ENCODE measurements at regions not wholly inside any gene's neighbourhood (a gene's known extent, or its start where the extent isn't known, plus 50 kb on each side); places are given as distances from the start of the nearest gene placed in this dataset.

DNA sequence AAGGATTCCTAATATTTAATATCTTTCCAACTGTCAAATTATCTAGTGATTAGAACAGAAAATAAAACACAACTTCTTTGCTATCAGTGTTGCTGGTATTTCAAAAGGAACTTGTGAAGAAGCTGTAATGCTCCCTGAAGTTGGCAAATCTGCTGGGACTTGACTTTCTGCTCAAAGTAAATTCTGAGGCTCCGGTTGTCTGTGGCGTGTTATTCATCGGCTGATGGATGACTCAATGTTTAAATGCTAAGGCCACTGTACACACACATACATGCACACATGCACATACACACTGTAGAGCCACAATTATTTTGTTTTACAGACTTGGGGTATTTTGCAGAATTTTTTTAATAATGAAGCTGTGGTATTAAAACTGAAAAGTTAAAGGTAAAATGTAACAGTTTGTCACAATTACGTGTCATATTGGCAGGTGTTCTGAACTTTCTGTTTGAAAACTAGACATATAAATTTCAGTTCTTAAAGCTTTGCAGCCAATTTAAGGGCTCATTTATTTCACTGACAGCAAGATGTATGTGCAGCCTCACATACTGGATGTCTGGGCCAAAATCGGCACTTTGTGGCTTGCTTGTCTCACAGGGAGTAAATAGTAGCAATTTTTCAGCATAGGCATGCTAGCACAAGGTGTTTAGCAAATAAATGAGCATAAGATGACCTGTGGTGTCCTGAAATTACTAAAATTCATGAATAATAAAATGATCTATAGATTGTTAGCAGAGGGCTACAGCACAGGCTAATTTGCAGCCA is 1691.7 kb upstream of the PCDH20 start:
- no peak for ATAC-seq
- intact Hi-C loops (cut with DNase I): no loop called here
- DNase-seq (ENCODE audit: missing footprints): no peak

DNA sequence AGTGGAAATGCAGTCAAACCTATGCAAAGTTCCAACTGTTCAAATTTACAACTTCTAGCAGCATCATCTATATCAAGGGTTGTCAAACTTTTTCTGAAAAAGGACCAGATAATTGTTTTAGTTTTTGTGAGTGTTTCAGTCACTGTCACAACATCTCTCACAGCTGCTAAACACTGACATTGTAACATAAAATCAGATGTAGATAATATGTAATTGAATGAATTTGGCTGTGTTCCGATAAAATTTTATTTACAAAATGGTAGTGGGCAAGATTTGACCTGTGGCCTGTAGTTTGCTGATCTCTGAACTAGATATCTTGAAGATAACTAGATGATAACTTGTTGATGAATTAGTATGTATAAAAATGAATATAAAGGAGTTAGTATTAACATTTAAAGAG is 1679.1 kb upstream of the PCDH20 start:
- DNase-seq (ENCODE audit: missing footprints): no peak
- ATAC-seq: no peak
- intact Hi-C loops (cut with DNase I): no loop called here

GRCh38 chr13:63093907-63094469 is 1678.3 kb upstream of the PCDH20 start:
- DNase-seq (ENCODE audit: missing footprints) (no peak), ATAC-seq (no peak)
- intact Hi-C loops (cut with DNase I): no loop called here

- no peak for DNase-seq (ENCODE audit: missing footprints)
- intact Hi-C loops (cut with DNase I): no loop called here
- no peak for ATAC-seq
Observed at GRCh38 chr13:63092456-63092855, 1676.8 kb upstream of the PCDH20 start.

GRCh38 chr13:63090524-63090923 is 1674.9 kb upstream of the PCDH20 start:
- ATAC-seq (no peak), DNase-seq (ENCODE audit: missing footprints) (no peak)
- intact Hi-C loops (cut with DNase I): no loop called here

GRCh38 chr13:63088226-63088625 is 1672.6 kb upstream of the PCDH20 start:
- ATAC-seq: peak; percentile 91
- intact Hi-C loops (cut with DNase I): no loop called here
- DNase-seq (ENCODE audit: missing footprints): no peak

DNA sequence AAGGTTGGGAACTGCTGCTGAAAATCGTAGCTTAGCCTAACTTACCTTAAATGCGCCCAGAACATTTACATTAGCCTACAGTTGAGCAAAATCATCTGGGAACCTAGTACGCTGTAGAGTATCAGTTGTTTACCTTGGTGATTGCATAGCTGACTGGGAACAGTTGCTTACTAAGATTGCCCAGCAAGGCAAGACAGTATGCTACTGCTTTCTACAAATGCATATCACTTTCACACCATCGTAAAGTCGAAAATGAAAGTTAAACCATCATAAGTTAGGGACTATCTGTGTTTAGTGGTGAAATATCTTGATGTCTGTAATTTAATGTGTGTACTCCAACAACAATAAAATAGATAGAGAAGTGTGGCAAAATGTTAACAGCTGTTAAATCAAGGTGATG is 1670.6 kb upstream of the PCDH20 start:
- ATAC-seq: no peak
- intact Hi-C loops (cut with DNase I): no loop called here
- DNase-seq (ENCODE audit: missing footprints): no peak

GRCh38 chr13:63085851-63086250 is 1670.2 kb upstream of the PCDH20 start:
- intact Hi-C loops (cut with DNase I): no loop called here
- ATAC-seq (no peak), DNase-seq (ENCODE audit: missing footprints) (no peak)

DNA sequence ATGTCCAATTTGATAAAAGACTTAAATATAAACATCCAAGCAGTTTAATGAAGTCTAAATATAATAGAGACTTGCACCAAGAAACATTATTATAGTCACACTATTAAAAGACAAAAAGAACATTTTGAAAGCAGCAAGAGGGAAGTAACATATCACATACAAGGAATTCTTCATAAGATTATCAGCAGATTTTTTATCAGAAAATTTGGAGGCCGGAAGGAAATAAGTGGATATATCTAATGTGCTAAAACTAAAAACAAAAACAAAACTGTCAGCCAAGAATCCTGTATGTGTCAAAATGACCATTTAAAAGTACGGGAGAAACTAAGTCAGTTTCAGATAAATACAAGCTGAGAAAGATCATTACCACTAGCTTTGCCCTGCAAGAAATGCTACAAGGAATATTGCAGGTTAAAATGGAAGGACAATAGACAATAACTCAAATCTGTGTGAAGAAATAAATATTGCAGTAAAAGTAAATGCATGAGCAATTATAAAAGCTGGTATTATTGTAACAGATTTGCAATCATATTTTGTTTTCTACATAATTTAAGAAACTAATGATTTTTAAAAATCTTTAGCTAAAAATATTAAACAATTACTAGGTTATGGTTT is 1665.9 kb upstream of the PCDH20 start:
- intact Hi-C loops (cut with DNase I): no loop called here
- no peak for DNase-seq (ENCODE audit: missing footprints)
- no peak for ATAC-seq

GRCh38 chr13:63075126-63075525 is 1659.5 kb upstream of the PCDH20 start:
- ATAC-seq (no peak), DNase-seq (ENCODE audit: missing footprints) (no peak)
- intact Hi-C loops (cut with DNase I): no loop called here

DNA sequence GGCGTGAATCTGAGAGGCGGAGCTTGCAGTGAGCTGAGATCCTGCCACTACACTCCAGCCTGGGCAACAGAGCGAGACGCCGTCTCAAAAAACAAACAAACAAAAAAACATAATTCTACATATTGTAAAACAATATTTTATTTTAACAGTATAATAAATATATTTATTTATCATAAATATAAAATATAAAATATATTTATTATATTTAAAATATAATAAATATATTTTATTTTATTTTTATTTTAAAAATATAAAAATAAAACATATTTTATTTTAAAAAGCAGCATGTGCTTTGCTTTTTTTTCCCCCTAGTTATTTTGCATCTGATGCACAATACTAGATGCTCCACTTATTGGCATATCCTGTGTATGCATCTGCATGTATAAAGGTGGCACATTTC is 1634.6 kb upstream of the PCDH20 start:
- DNase-seq (ENCODE audit: missing footprints) (no peak), ATAC-seq (no peak)
- intact Hi-C loops (cut with DNase I): no loop called here

- intact Hi-C loops (cut with DNase I): no loop called here
- DNase-seq (ENCODE audit: missing footprints) (no peak), ATAC-seq (no peak)
Observed at GRCh38 chr13:63048653-63049052, 1633.0 kb upstream of the PCDH20 start.

GRCh38 chr13:63044589-63045313 is 1629.1 kb upstream of the PCDH20 start:
- no peak for ATAC-seq

GRCh38 chr13:63042686-63043085 is 1627.0 kb upstream of the PCDH20 start:
- ATAC-seq: no peak
- intact Hi-C loops (cut with DNase I): no loop called here
- DNase-seq (ENCODE audit: missing footprints): no peak

More at GRCh38 chr13:63044589-63045313, 1629.1 kb upstream of the PCDH20 start:
- intact Hi-C loops (cut with DNase I): no loop called here
- no peak for DNase-seq (ENCODE audit: missing footprints)

DNA sequence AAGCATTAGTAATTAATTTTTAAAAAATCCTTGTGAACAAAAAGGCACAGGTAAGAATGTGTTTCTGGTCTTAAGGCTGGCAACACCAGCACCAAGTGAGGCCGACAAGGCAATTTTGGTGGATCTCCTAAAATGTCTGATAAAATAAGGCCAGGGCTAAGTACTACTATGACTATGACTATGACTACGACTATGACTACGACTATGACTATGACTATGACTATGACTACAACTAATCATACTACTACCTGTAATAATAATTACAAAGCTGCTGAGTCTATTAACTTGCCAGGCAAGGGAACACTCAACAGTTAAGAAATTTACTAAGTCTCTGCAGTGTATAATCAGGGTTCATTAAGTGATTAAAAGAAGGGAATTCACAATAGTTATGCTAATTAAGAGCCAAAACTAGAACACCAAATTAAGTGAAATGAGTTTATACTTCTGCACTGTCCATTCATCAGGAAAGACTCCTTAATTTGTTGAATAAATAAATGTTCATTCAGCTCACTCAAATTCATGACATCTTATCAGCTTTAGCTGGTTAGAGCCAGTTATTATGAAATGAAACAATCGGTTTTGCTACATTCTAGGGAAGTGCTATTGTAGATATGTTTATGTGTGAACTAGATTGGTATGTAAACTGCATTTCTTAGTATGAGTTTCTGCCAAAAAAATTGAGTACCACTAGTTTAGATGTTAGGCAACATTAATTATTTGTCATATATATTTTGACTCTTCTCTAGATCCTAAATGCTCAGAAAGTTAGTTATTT is 1626.2 kb upstream of the PCDH20 start:
- intact Hi-C loops (cut with DNase I): no loop called here
- DNase-seq (ENCODE audit: missing footprints) (no peak), ATAC-seq (no peak)

- DNase-seq (ENCODE audit: missing footprints) (no peak), ATAC-seq (no peak)
- intact Hi-C loops (cut with DNase I): no loop called here
Observed at GRCh38 chr13:63026285-63026797, 1610.7 kb upstream of the PCDH20 start.

GRCh38 chr13:63025741-63026140 is 1610.1 kb upstream of the PCDH20 start:
- ATAC-seq (no peak), DNase-seq (ENCODE audit: missing footprints) (no peak)
- intact Hi-C loops (cut with DNase I): no loop called here

DNA sequence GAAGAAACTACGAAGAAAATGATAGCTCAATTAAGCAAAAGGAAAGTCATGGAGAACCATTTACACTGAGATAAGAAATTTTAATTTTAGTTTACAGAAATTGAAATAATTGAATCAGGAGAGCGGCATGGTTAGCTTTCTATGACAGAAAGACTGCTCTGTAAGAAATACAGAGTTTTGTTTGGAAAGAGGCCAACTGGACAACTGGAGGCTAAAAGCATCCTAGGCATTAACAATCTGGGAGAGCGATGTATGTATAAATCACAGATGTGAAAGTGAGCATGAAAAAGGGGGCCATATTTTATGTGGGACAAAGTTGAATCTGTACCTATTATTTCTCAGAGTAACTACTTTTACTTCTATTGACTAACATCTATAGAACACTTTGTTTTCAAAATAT is 1608.8 kb upstream of the PCDH20 start:
- intact Hi-C loops (cut with DNase I): no loop called here
- ATAC-seq (no peak), DNase-seq (ENCODE audit: missing footprints) (no peak)

- no peak for ATAC-seq
- no peak for DNase-seq (ENCODE audit: missing footprints)
Observed at GRCh38 chr13:63011996-63012395, 1596.3 kb upstream of the PCDH20 start.

More at GRCh38 chr13:63011996-63012395, 1596.3 kb upstream of the PCDH20 start:
- intact Hi-C loops (cut with DNase I): no loop called here

Measured in Right ventricle myocardium inferior (tissue), 1 donor.